ENCODE measurements at regions not wholly inside any gene's neighbourhood (a gene's known extent, or its start where the extent isn't known, plus 50 kb on each side); places are given as distances from the start of the nearest gene placed in this dataset.
"Not testable (repeated sequence)": the region's sequence is repeated elsewhere in the genome, so short reads cannot be mapped to it uniquely, and the experiment has no call there.

- no peak for DNase-seq
Observed at GRCh38 chr5:173411791-173412555, 83.8 kb upstream of the STC2 start.

DNA sequence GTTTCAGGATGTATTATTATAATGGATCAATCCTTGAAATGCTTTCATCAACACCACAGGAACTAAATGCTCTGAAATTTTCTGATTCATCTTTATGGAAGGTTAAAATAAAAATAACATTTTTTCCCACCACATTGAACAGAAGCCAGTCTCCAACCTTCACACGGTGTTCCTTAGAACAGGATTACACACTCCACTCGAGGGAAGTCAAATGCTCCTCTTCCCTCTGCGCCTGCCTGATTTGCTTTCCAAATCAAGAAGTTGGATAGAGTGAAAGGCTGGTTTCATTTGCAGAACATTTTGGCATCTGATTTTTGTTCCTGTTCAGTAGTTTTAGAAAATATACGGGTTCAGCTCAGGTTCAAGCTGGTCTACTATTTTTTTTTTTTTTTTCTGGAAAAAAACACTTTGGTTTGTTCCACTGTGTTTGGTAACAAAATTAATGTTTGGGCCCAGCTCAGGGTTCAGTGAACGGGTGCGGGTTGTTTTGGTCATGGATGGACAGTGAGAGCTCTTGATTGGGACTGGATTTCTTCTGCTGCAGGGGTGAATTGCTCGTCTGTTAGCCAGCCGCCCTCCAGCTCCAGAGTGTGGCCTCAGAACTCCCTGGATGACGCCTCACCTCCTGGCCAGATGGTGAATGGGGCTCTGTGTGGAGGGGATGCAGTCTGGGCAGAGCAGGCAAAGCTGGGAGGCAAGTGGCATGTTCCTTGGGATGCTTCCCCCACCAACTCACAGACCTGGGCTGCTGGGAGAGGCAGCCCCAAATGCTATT is 82.4 kb upstream of the STC2 start:
- no peak for DNase-seq

DNA sequence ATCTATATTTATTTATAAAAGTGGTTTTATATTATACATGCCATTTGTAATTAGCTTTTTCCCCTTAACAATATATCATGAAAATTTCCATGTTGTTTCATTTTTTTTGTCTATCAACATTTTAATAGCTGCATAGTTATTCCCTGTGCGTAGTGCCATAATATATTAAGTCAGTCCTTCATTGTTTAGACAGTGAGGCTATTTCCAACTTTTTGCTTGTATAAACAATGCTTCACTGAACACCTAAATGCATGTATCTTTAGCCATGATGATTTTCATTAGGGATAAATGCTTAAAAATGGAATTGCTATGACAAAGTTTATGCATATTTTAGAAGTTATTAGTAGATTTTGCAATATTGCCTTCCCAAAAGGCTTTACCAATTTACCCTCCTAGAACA is 80.7 kb upstream of the STC2 start:
- no peak for DNase-seq

DNA sequence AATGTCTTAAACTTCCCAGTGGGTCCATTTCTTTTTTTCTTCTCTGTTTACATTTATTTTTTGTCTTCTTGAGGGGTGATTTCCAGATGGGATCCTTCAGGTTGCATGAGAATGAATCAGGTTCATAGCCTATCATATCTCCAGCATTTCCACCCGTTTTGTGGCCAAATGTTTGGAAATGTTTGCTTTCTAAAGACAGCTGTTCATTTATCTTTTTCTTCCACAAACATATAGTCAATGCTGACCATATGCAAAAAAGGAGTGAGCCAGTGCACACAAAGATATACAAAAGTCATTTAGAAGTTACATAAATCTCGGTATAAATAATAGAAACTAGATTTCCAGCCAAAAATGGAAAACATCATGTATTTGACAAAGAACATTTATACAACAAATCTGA is 71.6 kb upstream of the STC2 start:
- no peak for DNase-seq

- DNase-seq = no peak
Observed at GRCh38 chr5:173397516-173397915, 69.3 kb upstream of the STC2 start.

- DNase-seq = no peak
Observed at GRCh38 chr5:173396311-173396993, 68.2 kb upstream of the STC2 start.

DNA sequence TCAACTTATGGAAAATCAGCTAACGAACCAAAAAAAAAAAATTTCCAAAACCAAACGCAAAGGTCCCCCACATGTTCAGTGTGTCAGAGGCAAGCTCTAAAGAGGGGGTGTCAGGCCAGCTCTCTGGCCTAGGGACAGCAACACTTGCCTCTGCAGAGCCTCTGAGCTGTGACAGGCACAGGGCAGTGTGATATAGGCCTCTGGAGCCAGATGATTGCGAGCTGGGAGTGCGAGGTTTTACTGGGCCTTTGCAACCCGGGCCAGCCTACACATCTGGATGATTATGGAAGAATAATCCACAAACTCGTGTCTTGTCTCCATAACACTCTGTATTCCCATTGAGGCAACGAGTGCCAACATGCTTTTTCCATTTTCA is 67.7 kb upstream of the STC2 start:
- DNase-seq = no peak

DNA sequence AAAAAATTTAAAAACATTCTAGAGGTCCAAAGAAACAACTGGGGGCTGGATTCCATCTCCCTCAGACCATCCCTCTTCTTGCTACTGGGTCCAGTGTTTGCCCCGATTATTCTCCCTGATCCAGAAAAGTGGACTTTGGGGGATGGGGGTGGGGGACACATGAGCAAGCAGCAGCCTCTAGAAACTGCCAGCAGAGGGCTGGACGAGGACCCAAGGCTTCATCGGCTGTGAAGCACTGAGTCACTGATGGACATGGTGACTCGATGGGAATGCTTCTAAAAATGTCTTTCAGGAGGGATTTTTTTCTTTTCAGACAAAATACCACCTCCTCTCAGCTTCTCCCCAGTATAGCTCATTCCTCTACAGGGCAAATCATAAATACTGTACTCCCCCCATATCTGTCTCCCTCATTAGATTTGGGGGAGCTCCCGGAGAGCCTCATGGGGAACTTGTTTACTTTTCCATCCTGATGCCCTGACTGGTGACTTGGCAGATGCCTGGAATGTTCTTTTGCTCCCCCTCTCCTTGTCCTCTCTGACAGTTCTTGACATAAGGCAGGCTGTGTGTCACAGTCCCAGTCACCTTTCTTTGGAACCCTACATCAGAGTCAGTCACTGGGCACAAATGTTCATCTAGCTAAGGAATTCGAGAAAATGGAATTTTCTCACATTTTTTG is 67.2 kb upstream of the STC2 start:
- no peak for DNase-seq

DNA sequence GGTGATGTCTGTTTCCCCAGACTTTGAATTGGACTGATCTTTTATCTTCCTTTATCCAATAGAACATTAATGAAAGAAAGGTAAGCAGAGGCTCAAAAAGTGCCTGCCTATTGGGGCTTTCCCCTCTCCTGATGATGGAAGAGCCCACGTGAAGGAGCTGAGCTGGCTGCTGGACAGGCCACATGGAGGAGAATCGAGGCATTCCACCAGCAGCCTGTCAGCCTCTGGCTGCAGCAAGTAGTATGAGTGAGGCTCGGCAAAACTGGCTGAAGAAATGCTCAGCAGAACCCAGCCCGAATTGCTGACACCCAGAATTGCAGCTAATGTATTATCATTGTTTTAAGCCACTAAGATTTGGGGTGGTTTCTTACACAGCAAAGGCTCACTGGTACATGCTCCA is 66.5 kb upstream of the STC2 start:
- DNase-seq = no peak

- DNase-seq = no peak
Observed at GRCh38 chr5:173392172-173392571, 64.0 kb upstream of the STC2 start.

- DNase-seq = no peak
Observed at GRCh38 chr5:173391031-173391430, 62.8 kb upstream of the STC2 start.

DNA sequence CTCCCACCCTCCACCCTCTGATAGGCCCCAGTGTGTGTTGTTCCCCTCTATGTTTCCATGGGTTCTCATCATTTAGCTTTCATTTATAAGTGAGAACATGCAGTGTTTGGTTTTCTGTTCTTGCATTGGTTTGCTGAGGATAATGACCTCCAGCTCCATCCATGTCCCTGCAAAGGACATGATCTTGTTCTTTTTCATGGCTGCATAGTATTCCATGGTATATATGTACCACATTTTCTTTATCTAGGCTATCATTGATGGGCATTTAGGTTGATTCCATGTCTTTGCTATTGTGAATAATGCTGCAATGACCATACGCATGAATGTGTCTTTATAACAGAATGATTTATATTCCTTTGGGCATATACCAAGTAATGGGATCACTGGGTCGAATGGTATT is 59.1 kb upstream of the STC2 start:
- DNase-seq = not testable (repeated sequence)

- no peak for DNase-seq
Observed at GRCh38 chr5:173385832-173386360, 57.7 kb upstream of the STC2 start.

DNA sequence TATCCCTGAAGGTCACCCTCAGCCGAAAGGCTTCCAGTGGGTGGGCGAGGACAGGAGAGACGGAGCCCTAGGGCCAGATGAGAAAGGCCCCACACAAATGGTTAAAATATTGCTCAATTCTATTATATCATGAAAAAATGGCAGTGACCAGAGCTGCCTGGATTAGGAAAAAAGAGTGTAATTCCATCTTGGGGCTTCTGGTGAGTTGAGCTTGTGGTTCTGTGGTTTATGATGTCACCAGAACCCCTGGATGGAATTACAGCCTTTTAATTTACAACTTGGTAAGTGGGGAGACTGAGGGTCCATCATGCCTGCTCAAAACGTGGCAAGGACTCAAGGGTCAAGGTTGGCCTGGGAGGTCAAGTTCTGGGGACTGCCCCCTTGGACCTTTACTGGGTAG is 55.5 kb upstream of the STC2 start:
- no peak for DNase-seq

DNA sequence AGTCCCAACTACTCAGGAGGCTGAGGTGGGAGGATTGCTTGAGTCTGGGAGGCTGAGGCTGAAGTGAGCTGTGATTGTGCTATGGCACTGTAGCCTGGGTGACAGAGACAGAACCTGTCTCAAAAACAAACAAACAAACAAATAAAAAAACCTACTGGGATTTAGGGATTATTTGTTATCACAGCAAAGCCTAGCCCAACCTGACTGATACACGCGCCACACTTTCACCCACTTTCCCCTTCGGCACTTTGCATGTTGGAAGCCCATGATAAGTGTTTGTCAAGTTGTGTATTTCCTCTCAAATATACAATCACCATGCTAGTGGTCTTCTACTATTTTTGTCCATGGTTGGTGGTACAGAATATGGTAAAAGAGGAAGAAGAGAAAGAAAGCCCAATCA is 50.5 kb upstream of the STC2 start:
- DNase-seq = no peak

Measured in NCI-H524 (cell line).